ENCODE measurements at regions not wholly inside any gene's neighbourhood (a gene's known extent, or its start where the extent isn't known, plus 50 kb on each side); places are given as distances from the start of the nearest gene placed in this dataset.

GRCh38 chr2:2822143-2822542 is 491.1 kb upstream of the MYT1L start:
- TF ChIP-seq SUZ12 (IDR thresholded peaks at IDR 0.05; ENCODE audit: extremely low read depth, insufficient read depth, insufficient read length) (no peak), YY1 (IDR thresholded peaks at IDR 0.05; ENCODE audit: insufficient read depth, insufficient read length) (no peak), ZNF274 (IDR thresholded peaks at IDR 0.05; ENCODE audit: low read depth, low read length) (no peak)

Measured in NT2/D1 (cell line).